ENCODE measurements at regions not wholly inside any gene's neighbourhood (a gene's known extent, or its start where the extent isn't known, plus 50 kb on each side); places are given as distances from the start of the nearest gene placed in this dataset.
"Not testable (repeated sequence)": the region's sequence is repeated elsewhere in the genome, so short reads cannot be mapped to it uniquely, and the experiment has no call there.

GRCh38 chr10:118970770-118971169, 58.7 kb upstream of the NANOS1 start:
- Histone ChIP-seq H3K36me3 (ENCODE audit: control insufficient read depth in 4 of 4, insufficient read depth in 4 of 4, low read length in 3 of 4) (no peaks in the 10 kb centered on the region), H3K9me3 (ENCODE audit: control extremely low read depth in 1 of 5, control insufficient read depth in 4 of 5, insufficient read depth in 2 of 5, low read depth in 1 of 5, low read length in 4 of 5) (peaks cover 0 to 11% (median 2%) of the 10 kb centered on the region in 5 experiments), H3K4me3 (ENCODE audit: control insufficient read depth in 1 of 7, extremely low read depth in 1 of 7, insufficient read depth in 4 of 7, low read depth in 2 of 7, low read length in 6 of 7) (no peak overlapping the region), H3K27me3 (replicated peaks in 2 of 5; ENCODE audit: control insufficient read depth in 4 of 5, insufficient read depth in 5 of 5, low read length in 4 of 5) (peaks cover 0 to 6% (median 3%) of the 10 kb centered on the region in 5 experiments), H3K4me1 (ENCODE audit: control extremely low read depth in 1 of 4, control insufficient read depth in 4 of 4, insufficient read depth in 4 of 4, low read length in 3 of 4) (no peaks in the 10 kb centered on the region), H3K27ac (ENCODE audit: insufficient read depth in 1 of 2, low read depth in 1 of 2, low read length in 2 of 2, poor library complexity in 1 of 2, severe bottlenecking in 2 of 2) (no peak overlapping the region)
- POLR2A ChIA-PET: no interaction called here
- DNase-seq: no peak
- CTCF ChIA-PET: no interaction called here
- 70% methylated on average over 4 of the region's 5 CpGs for WGBS (ENCODE audit: insufficient coverage)

DNA sequence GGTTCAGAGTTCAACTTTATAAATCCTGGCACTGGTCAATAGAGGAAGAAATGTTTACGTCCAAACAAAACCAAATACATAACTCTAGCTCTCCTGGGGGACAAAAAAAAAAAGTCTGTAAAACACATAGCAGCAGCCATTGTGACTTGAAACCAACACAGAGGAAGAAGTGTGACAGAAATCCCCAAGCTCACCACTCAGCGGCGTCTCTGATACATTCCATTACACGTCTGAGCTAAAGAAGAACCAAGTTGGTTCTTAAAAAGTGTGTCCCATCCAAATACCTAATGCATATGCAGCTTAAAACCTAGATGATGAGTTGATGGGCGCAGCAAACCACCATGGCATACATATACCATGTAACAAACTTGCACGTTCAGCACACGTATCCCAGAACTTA, 58.3 kb upstream of the NANOS1 start:
- Histone ChIP-seq H3K27ac (ENCODE audit: insufficient read depth in 1 of 2, low read depth in 1 of 2, low read length in 2 of 2, poor library complexity in 1 of 2, severe bottlenecking in 2 of 2) (no peak overlapping the region), H3K4me3 (ENCODE audit: control insufficient read depth in 1 of 7, extremely low read depth in 1 of 7, insufficient read depth in 4 of 7, low read depth in 2 of 7, low read length in 6 of 7) (no peak overlapping the region), H3K4me1 (ENCODE audit: control extremely low read depth in 1 of 4, control insufficient read depth in 4 of 4, insufficient read depth in 4 of 4, low read length in 3 of 4) (no peaks in the 10 kb centered on the region), H3K27me3 (replicated peaks in 2 of 5; ENCODE audit: control insufficient read depth in 4 of 5, insufficient read depth in 5 of 5, low read length in 4 of 5) (peaks cover 0 to 6% (median 3%) of the 10 kb centered on the region in 5 experiments), H3K9me3 (ENCODE audit: control extremely low read depth in 1 of 5, control insufficient read depth in 4 of 5, insufficient read depth in 2 of 5, low read depth in 1 of 5, low read length in 4 of 5) (peaks cover 0 to 13% (median 2%) of the 10 kb centered on the region in 5 experiments), H3K36me3 (ENCODE audit: control insufficient read depth in 4 of 4, insufficient read depth in 4 of 4, low read length in 3 of 4) (no peaks in the 10 kb centered on the region)
- no peak for DNase-seq
- CTCF ChIA-PET: interaction anchor here (0.6 kb wide), 1 partner anchor 185 kb away, joined by 3 read pairs; no protein-coding TSS in a partner anchor
- POLR2A ChIA-PET: no interaction called here
- WGBS (ENCODE audit: insufficient coverage): 92% methylated on average over 5 of the region's 7 CpGs

DNA sequence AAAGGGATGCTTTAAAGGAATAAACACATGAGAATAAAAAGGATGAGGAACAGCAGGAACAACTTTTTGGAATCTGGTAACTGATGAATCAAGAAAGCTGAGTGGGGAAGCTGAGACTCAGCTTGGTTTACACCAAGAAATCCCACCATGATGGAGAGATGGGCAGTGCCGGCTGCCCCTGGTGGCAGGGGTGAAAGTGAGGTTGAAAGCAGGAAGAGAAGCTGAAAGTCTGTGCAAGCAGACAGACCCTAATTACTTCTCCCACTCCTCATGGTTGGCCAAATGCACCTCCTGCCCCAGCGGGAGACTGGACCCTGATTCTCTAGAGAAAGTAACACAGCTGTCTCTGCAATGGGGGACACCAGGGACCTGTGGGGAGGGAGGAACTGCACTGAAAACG, 57.6 kb upstream of the NANOS1 start:
- Histone ChIP-seq H3K27me3 (replicated peaks in 2 of 5; ENCODE audit: control insufficient read depth in 4 of 5, insufficient read depth in 5 of 5, low read length in 4 of 5) (peaks cover 0 to 6% (median 3%) of the 10 kb centered on the region in 5 experiments), H3K4me3 (ENCODE audit: control insufficient read depth in 1 of 7, extremely low read depth in 1 of 7, insufficient read depth in 4 of 7, low read depth in 2 of 7, low read length in 6 of 7) (no peak overlapping the region), H3K27ac (ENCODE audit: insufficient read depth in 1 of 2, low read depth in 1 of 2, low read length in 2 of 2, poor library complexity in 1 of 2, severe bottlenecking in 2 of 2) (no peak overlapping the region), H3K4me1 (ENCODE audit: control extremely low read depth in 1 of 4, control insufficient read depth in 4 of 4, insufficient read depth in 4 of 4, low read length in 3 of 4) (no peaks in the 10 kb centered on the region), H3K36me3 (ENCODE audit: control insufficient read depth in 4 of 4, insufficient read depth in 4 of 4, low read length in 3 of 4) (no peaks in the 10 kb centered on the region), H3K9me3 (ENCODE audit: control extremely low read depth in 1 of 5, control insufficient read depth in 4 of 5, insufficient read depth in 2 of 5, low read depth in 1 of 5, low read length in 4 of 5) (peaks cover 0 to 13% (median 2%) of the 10 kb centered on the region in 5 experiments)
- DNase-seq: no peak
- WGBS (ENCODE audit: insufficient coverage): 71% methylated on average over 1 of the region's 3 CpGs
- ChIA-PET CTCF (no interaction called here), POLR2A (no interaction called here)

DNA sequence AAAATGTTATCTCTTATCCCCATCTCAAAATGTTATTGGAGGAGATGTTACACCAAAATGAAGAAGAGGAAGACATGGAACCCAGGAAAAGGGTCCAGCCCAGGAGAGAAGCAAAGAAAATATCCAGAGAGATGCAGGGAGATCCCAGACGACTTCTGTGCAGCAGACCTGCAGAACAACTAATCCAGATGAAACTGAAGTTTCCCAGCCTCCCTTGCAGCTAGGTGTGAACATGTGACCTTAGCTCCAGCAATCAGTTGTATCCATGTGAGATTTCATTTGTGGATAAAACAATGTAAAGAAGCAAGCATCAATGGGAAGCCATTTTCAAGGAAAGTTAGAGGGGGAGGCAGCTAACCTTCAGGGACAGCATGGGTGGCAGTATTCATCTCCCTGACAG, 55.8 kb upstream of the NANOS1 start:
- H3K27ac ChIP-seq (ENCODE audit: insufficient read depth in 1 of 2, low read depth in 1 of 2, low read length in 2 of 2, poor library complexity in 1 of 2, severe bottlenecking in 2 of 2): no peak overlapping the region
- no peaks in the 10 kb centered on the region for H3K4me1 ChIP-seq (ENCODE audit: control extremely low read depth in 1 of 4, control insufficient read depth in 4 of 4, insufficient read depth in 4 of 4, low read length in 3 of 4)
- ChIA-PET CTCF (interaction anchor here (0.9 kb wide), 1 partner anchor 10 kb away, joined by 3 read pairs; no protein-coding TSS in a partner anchor), POLR2A (no interaction called here)
- peaks cover 0 to 13% (median 2%) of the 10 kb centered on the region in 5 experiments for H3K9me3 ChIP-seq (ENCODE audit: control extremely low read depth in 1 of 5, control insufficient read depth in 4 of 5, insufficient read depth in 2 of 5, low read depth in 1 of 5, low read length in 4 of 5)
- WGBS (ENCODE audit: insufficient coverage): 83% methylated on average over 1 of the region's 1 CpG
- no peak for DNase-seq
- no peaks in the 10 kb centered on the region for H3K36me3 ChIP-seq (ENCODE audit: control insufficient read depth in 4 of 4, insufficient read depth in 4 of 4, low read length in 3 of 4)
- H3K27me3 ChIP-seq (replicated peaks in 2 of 5; ENCODE audit: control insufficient read depth in 4 of 5, insufficient read depth in 5 of 5, low read length in 4 of 5): peaks cover 0 to 6% (median 3%) of the 10 kb centered on the region in 5 experiments
- H3K4me3 ChIP-seq (ENCODE audit: control insufficient read depth in 1 of 7, extremely low read depth in 1 of 7, insufficient read depth in 4 of 7, low read depth in 2 of 7, low read length in 6 of 7): no peak overlapping the region

DNA sequence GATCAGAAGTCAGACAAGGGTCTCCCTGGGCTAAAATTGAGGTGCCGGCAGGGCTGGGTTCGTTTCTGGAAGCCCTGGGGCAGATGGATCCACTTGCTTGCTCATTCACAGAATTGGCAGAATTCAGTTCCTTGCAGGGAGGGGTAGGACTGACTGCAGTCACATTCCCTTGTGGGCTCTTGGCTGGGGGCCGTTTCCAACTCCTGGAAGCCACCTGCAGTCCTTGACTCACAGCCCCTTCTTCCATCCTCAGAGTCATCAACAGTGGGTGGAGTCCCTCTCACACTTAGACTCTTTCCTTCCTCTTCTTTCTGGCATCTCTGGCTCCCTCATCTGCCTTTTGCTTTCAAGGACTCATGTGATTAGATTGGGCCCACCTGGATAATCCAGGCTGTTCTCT, 54.6 kb upstream of the NANOS1 start:
- ChIA-PET CTCF (no interaction called here), POLR2A (no interaction called here)
- H3K4me1 ChIP-seq (ENCODE audit: control extremely low read depth in 1 of 4, control insufficient read depth in 4 of 4, insufficient read depth in 4 of 4, low read length in 3 of 4): no peaks in the 10 kb centered on the region
- WGBS (ENCODE audit: insufficient coverage): 88% methylated on average over 3 of the region's 3 CpGs
- H3K36me3 ChIP-seq (ENCODE audit: control insufficient read depth in 4 of 4, insufficient read depth in 4 of 4, low read length in 3 of 4): no peaks in the 10 kb centered on the region
- no peak overlapping the region for H3K4me3 ChIP-seq (ENCODE audit: control insufficient read depth in 1 of 7, extremely low read depth in 1 of 7, insufficient read depth in 4 of 7, low read depth in 2 of 7, low read length in 6 of 7)
- peaks cover 0 to 13% (median 2%) of the 10 kb centered on the region in 5 experiments for H3K9me3 ChIP-seq (ENCODE audit: control extremely low read depth in 1 of 5, control insufficient read depth in 4 of 5, insufficient read depth in 2 of 5, low read depth in 1 of 5, low read length in 4 of 5)
- DNase-seq: no peak
- H3K27ac ChIP-seq (ENCODE audit: insufficient read depth in 1 of 2, low read depth in 1 of 2, low read length in 2 of 2, poor library complexity in 1 of 2, severe bottlenecking in 2 of 2): no peak overlapping the region
- peaks cover 0 to 6% (median 3%) of the 10 kb centered on the region in 5 experiments for H3K27me3 ChIP-seq (replicated peaks in 2 of 5; ENCODE audit: control insufficient read depth in 4 of 5, insufficient read depth in 5 of 5, low read length in 4 of 5)

GRCh38 chr10:118976219-118976618, 53.3 kb upstream of the NANOS1 start:
- H3K27me3 ChIP-seq (replicated peaks in 2 of 5; ENCODE audit: control insufficient read depth in 4 of 5, insufficient read depth in 5 of 5, low read length in 4 of 5); H3K36me3 ChIP-seq (ENCODE audit: control insufficient read depth in 4 of 4, insufficient read depth in 4 of 4, low read length in 3 of 4); H3K4me1 ChIP-seq (ENCODE audit: control extremely low read depth in 1 of 4, control insufficient read depth in 4 of 4, insufficient read depth in 4 of 4, low read length in 3 of 4); CTCF ChIA-PET; POLR2A ChIA-PET; DNase-seq; H3K27ac ChIP-seq (ENCODE audit: insufficient read depth in 1 of 2, low read depth in 1 of 2, low read length in 2 of 2, poor library complexity in 1 of 2, severe bottlenecking in 2 of 2); H3K4me3 ChIP-seq (ENCODE audit: control insufficient read depth in 1 of 7, extremely low read depth in 1 of 7, insufficient read depth in 4 of 7, low read depth in 2 of 7, low read length in 6 of 7): not testable (repeated sequence)
- no CpG with 5 or more reads among the region's 3 CpGs for WGBS (ENCODE audit: insufficient coverage)
- peaks cover 0 to 13% (median 2%) of the 10 kb centered on the region in 5 experiments for H3K9me3 ChIP-seq (ENCODE audit: control extremely low read depth in 1 of 5, control insufficient read depth in 4 of 5, insufficient read depth in 2 of 5, low read depth in 1 of 5, low read length in 4 of 5)

DNA sequence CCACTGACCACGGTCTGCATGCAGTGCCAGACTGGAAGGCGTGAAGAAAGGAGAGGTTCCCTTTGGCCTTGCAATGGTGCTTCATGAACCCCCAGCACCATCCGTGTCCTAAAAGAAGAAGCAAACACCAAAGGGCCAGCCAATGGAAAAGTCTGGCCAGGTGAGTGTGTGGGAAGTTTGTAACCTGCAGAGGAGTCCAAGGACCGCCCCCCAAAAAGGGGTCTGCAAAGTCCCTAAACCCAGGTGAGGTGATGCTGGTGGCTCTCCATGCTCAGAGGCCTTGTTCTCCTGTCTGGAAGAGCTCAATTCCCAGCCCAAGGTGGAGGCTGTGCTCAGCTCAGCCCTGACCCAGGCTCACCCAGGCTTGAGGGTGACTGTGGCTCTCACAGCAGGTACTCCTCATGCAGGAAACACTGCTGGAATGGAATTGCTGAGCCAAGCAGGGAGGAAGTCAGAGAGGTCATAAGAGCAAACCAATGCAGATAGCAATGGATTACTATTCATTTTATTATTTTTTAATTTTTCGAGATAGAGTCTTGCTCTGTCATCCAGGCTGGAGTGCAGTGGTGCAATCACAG, 52.4 kb upstream of the NANOS1 start:
- CTCF ChIA-PET: no interaction called here
- DNase-seq: no peak
- WGBS (ENCODE audit: insufficient coverage): 91% methylated on average over 4 of the region's 5 CpGs
- peaks cover 0 to 13% (median 2%) of the 10 kb centered on the region in 5 experiments for H3K9me3 ChIP-seq (ENCODE audit: control extremely low read depth in 1 of 5, control insufficient read depth in 4 of 5, insufficient read depth in 2 of 5, low read depth in 1 of 5, low read length in 4 of 5)
- H3K4me3 ChIP-seq (ENCODE audit: control insufficient read depth in 1 of 7, extremely low read depth in 1 of 7, insufficient read depth in 4 of 7, low read depth in 2 of 7, low read length in 6 of 7): no peak overlapping the region
- H3K27ac ChIP-seq (ENCODE audit: insufficient read depth in 1 of 2, low read depth in 1 of 2, low read length in 2 of 2, poor library complexity in 1 of 2, severe bottlenecking in 2 of 2): no peak overlapping the region
- H3K36me3 ChIP-seq (ENCODE audit: control insufficient read depth in 4 of 4, insufficient read depth in 4 of 4, low read length in 3 of 4): no peaks in the 10 kb centered on the region
- peaks cover 0 to 4% (median 0%) of the 10 kb centered on the region in 5 experiments for H3K27me3 ChIP-seq (replicated peaks in 2 of 5; ENCODE audit: control insufficient read depth in 4 of 5, insufficient read depth in 5 of 5, low read length in 4 of 5)
- POLR2A ChIA-PET: no interaction called here
- H3K4me1 ChIP-seq (ENCODE audit: control extremely low read depth in 1 of 4, control insufficient read depth in 4 of 4, insufficient read depth in 4 of 4, low read length in 3 of 4): no peaks in the 10 kb centered on the region

All from common myeloid progenitor, CD34-positive (primary cell).